ENCODE measurements at regions not wholly inside any gene's neighbourhood (a gene's known extent, or its start where the extent isn't known, plus 50 kb on each side); places are given as distances from the start of the nearest gene placed in this dataset.
"Not testable (repeated sequence)": the region's sequence is repeated elsewhere in the genome, so short reads cannot be mapped to it uniquely, and the experiment has no call there.

DNA sequence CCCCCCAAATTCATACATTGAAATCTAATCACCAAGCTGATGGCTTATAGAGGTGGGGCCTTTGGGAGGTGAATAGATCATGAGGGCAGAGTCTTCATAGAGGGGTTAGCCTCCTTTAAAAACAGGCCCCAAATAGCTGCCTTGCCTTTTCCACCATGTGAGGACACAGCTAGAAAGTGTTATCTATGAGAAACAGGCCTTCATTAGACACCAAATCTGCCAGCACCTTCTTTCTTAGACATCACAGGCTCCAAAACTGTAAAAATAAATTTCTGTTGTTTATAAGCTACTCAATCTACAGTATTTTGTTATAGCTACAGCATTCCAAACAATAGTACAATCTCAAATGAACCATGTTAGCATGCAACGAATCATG, 459.3 kb upstream of the GCFC2 start:
- no peak for DNase-seq (ENCODE audit: low spot score)

DNA sequence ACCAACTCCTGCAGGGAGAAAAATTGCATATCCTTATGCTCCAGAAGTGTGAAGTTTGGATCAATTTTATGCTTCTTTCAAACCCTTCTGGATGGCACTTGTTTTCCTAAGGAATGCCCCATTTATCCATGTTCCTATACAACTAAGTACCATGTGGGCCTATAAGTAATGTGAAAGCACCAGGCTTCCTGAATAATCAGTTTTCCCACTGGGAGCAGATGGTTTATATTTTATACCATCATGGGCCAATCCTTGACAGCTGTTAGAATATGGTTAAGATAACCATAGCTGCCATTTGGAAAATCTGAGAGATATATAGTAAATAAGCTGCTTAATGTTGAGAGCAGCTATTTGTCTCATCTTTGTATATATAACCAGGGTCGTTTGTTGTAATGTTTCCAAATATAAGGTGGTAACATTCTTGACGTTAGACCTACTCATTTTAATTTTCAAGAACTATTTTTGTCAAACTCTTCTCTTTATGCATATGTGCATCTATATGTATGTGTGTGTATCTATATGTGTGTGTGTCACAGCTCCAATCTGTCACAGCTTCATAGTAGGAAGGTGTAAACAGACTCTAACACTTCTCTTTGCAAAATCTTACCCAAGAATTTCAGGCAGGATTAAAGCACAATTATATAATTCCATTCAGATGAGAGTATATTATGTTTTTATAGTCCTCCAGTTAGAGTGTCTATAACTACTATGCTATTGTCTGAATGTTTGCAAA, 458.7 kb upstream of the GCFC2 start:
- DNase-seq (ENCODE audit: low spot score) = no peak

DNA sequence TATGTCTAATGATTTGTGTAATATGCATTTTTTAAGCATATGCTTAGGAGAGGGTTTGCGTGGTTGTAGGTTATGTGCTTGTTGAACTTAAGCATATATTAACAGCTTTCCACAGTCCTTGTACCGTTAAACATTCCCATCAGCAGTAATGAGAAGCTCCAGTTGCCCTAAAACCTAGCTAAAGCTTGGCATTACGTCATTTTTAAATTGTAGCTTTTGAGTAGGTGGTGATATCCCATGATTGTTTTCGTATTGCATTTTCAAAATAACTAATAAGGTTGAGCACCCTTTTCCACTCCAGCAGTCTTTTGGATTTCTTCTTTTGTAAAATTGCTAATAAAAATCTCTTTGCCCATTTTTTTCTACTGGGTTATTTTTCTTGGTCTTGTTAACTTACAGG, 453.1 kb upstream of the GCFC2 start:
- no peak for DNase-seq (ENCODE audit: low spot score)

DNA sequence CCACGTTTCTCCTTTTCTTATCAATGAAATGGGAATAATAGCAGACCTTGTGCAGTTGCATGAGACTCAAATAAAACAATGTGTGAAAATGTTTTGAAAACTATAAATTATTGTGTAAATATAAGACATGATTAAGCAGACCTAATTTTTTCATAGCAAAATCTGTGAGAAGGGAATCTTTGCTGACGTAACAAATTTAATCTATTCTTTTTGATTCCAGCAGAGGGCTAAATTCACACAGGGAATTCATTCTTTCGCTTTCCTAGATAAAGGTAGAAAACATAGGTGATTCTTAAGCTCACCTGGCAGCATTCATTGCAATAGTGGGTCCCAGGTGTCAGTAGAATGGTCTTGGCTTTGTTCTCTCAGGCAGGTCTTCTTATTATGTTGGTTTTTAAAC, 450.0 kb upstream of the GCFC2 start:
- DNase-seq (ENCODE audit: low spot score) = no peak

DNA sequence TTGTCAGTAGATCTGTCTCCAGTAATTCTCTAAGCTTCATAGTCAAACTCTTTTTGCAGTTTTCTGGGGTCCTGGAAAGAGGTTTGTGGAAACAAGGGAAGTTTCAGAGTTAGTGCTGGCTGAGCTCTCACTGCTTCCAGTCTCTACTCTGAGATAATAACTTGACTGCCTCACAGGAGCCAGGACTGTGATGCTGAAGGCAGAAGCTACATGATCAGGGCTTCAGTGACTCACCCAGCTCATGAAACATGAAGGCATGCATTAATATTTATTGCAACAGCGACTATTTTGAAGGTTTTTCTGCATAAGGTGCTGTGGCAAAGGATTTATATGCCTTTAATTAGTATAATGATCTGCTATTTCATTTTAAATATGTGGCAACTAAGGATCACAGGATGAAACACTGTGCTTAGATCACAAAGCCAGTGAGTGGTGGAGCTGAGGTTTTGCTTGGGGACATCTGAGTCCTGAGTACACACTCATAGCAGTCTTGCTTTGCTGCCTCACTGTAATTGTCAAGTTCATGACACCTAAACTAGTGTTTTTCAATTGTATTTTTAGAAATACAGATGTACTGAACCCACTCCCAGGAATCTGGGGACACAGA, 448.4 kb upstream of the GCFC2 start:
- peak; percentile 6 for DNase-seq (ENCODE audit: low spot score)

DNA sequence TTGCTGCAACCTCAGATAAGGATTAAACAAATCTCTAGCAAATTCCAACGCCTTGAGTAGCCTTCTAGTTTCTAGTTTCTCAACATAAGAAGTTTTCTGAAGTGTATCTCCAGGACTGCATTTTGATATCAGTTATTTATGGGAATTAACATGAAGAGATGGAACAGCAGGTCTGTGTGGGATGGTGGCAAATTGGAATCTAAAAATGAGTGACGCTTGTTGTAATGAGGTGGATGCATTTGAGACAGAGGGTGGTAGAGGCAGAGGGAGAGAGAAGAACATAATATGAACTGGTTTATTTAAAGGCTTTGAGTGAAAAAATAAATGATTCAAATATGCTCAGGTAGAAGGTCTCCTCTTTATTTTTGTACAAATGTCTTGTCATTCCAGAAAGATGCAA, 446.8 kb upstream of the GCFC2 start:
- DNase-seq (ENCODE audit: low spot score) = peak; percentile 70

DNA sequence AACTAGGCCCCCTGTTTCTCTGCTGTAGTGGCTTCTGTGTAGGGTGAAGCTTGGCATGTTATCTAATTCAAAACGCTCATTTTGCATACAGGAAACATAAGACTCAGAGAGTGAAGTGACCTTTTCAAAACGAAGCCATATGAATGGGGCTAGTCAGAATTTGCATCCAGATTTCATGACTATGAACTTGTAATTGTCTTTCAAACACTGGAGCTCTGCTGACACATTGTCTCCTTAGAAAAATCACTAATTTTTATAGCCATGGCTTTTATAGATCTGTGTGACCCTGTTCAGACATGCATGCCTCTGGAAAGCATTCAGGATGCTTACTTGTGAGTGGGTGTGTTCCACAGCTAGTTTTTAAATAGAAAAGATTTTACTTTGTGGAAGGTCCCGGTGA, 444.3 kb upstream of the GCFC2 start:
- no peak for DNase-seq (ENCODE audit: low spot score)

DNA sequence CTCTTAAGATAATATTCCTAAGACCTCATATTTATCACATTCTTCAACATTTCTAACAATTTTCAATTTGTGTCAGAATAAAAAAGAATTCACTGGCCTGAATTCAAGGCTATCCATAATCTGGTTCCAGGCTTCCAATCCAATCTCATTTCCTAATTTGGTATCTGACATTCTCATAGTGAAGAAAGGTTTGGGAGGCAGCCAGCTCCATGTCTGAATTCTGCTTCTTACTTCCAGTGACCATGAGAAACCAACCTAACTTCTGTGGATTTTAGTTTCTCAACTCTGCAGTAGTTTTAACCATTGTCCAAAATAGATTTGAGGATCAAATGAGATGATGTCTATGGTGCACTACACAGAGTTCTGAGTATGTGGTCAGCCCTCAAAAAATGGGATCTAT, 439.1 kb upstream of the GCFC2 start:
- no peak for DNase-seq (ENCODE audit: low spot score)

DNA sequence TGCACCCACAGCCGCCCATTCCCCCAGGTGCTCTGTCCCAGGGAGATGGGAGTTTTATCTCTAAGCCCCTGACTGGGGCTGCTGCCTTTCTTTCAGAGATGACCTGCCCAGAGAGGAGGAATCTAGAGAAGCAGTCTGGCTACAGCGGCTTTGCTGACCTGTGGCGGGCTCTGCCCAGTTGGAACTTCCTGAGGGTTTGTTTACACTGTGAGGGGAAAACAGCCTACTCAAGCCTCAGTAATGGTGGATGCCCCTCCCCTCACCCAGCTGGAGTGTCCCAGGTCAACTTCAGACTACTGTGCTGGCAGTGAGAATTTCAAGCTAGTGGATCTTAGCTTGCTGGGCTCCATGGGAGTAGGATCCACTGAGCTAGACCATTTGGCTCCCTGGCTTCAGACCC, 428.6 kb upstream of the GCFC2 start:
- not testable (repeated sequence) for DNase-seq (ENCODE audit: low spot score)

DNA sequence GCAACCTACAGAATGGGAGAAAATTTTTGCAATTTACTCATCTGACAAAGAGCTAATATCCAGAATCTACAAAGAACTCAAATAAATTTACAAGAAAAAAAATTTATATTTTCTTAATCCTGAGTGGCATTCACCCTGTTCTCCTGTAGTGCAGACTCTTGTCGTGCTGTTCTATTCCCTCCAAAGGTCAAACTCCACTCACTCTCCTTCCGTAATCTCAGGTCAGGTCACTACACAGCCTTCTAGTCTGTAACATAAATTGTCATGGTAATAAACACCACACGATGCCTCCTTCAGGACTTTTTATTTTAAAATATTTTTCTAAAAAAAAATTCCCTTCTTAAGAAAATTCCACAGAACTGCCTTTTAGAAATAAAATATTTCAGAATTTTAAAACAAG, 417.9 kb upstream of the GCFC2 start:
- no peak for DNase-seq (ENCODE audit: low spot score)

DNA sequence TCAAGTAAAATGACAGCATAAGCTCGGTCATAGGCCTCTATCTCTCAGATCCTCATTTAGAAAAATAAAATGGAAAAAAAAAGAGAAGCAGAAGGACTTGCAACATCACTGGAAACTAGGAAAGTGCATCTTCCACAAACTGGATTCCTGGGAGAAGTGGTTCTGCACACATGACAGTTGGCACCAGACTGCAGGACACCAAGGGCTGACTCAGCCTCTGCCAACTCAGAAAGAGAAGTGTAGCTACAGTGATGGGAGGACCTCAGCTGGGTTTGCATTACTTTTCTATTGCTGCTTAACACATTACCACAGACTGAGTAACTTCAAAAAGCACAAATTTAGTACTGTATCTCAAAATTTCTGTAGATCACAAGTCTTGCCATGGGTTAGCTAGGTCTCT, 409.5 kb upstream of the GCFC2 start:
- peak; percentile 33 for DNase-seq (ENCODE audit: low spot score)

DNA sequence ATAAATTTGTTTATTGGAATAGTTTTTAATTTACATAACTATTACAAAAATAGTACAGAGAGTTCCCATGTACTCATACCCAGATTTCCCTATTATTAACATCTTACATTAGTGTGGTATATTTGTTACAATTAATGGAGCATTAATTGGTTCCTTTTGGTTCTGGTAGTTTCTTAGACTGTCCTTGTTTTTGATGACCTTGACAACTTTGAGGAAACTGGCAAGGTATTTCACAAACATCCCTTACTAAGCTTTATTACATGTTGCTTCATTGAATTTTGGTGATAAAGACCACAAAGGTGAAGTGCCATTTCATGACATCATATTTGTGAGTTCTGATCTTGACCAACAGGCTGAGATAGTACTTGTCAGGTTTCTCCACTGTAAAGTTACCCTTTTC, 379.0 kb upstream of the GCFC2 start:
- DNase-seq (ENCODE audit: low spot score) = no peak

DNA sequence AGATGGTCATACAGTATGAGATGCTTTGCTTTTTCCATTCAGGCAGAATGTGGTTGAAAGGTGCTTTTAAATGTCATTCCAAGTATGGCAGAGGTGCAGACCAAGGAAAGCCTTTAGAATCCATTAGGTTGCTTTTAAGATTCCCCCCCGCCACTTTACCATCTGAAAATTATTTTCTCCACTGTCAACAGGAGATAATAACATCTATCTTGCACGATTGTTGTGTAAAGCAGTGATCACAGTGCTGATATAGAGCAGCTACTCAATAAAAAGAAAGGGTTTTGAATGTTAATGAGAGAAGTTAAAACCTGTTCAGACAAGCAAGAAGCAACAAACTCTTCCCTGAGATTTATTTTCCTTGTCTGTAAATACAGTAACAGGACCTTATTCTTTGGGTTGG, 372.5 kb upstream of the GCFC2 start:
- DNase-seq (ENCODE audit: low spot score) = no peak

DNA sequence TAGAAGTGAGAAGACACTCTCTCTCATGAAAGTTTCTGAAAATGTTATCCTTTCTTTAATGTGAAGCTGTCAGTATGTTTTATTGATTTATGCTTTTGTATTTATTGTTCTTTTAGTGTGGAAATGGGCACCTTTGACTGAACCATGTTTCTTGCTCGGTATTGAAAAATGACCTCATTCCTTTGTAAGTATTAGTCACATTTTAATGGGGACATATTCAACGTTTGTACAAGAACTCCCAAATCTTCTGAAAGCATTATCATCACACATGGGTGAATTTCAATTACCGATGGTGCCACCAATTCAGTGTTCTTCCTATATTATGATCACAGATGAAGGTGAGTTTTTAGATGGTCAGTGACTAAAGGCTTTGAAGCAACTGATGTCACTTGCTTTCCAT, 371.8 kb upstream of the GCFC2 start:
- no peak for DNase-seq (ENCODE audit: low spot score)

DNA sequence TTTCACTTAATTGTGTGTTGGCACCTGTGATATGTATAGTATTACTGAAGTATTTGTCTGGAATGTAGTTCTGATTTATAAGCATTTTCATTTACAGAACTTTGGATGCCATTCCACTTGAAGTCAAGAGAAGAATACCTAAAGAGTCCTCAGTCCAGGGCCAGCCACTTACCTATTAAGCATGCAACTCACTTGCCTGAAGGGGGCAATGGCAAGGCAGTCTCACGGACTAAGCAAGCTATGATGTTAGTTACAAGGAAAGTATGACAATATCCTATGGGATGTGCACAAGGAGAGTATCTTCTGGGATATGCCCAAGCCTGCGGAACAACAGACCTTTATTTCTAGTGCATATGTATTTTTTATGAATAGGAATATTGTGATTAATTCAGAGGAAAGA, 369.4 kb upstream of the GCFC2 start:
- DNase-seq (ENCODE audit: low spot score) = no peak

DNA sequence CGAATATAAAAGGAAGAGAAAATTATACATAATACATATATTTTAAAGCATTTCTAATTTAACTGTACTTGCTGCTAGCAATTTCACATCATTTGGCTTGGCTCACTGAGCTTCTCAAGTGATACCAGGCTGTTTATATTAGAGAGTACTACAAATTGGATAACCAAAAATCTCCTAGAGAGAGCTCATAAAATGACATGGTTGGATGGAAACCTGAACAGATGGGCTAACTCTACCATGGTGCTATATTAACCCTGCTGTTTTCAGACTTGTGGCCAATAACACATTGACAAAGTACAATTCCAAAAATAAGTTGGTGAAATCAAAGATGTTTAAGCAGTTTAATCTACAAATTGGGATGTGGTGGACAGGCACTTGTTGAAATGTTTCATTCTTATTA, 364.4 kb upstream of the GCFC2 start:
- peak; percentile 21 for DNase-seq (ENCODE audit: low spot score)

DNA sequence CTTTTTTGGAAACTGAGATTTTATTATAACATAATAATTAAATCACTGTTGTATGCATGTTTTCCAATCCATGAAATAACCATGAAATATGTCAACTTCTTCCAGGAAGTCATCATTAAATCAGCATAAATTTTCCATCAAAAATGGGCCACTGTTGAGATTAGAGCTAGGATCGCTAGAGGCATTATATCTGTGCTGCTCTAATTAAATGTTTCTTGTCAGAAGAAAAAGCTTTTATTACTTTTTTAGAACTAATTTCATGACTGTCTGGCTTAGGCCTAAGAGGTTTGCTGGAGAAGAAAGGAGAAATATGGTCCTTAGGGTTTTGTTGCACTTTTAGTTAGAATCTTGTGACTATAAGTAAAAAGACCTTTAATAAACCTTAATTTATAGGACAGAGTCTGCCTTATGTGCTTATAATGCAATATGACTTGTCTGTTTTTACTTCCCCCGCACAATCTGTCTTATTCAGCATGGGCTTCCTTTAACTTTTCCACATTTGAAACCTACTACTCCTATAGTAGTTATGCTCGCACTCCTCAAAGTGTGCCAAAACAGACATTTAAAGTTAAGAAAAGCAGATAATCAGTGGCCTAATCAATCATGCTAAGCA, 363.4 kb upstream of the GCFC2 start:
- no peak for DNase-seq (ENCODE audit: low spot score)

DNA sequence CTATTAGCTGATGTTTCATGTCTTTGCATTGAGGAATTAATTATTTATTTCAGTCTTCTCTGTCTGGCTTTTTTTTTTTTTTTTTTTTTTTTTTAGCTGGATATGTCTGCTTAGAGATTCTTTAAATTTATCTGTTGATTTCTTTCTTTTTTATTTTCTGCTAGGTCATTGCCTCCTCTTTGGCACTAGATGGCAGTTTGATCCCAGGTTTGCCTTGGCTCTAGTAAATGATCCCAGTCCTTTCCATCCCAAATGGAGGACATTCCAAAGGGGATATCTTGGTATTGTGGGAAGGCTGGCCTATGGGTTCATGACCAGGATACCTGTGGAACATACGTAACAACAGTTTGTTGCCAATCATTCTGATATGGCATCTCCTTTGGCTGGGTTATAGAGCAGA, 339.5 kb upstream of the GCFC2 start:
- DNase-seq (ENCODE audit: low spot score) = no peak

DNA sequence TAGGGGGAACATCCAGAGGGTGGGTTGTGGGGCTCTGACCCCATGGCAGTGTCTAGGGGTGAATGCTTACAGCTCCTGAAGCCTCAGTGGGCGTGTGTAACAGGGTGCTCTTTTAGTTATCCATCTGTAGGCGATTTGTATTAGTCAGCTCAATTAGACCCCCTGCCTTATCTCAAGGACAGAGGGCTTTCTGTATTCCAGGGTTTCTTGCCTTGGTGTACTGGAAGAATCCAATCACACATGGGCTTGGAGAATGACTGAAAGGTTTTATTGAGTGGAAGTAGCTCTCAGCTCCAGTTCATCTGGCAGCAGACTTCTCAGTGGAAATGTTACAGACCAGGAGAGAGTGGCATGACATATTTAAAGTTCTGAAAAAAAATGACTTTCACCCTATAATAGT, 334.0 kb upstream of the GCFC2 start:
- DNase-seq (ENCODE audit: low spot score) = no peak

DNA sequence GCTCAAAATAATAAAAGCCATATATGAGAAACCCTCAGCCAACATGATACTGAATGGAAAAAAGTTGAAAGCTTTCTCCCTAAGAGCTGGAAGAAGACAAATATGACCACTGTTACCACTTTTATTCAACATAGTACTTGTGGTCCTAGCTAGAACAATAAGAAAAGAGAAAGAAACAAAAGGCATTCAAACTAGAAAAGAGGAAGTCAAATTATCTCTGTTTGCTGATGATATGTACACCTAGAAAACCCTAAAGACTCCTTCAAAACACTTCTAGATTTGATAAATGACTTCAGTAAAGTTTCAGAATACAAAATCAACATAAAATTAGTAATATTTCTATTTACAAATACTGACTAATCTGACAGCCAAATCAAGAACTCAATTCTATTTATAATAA, 328.8 kb upstream of the GCFC2 start:
- no peak for DNase-seq (ENCODE audit: low spot score)

DNA sequence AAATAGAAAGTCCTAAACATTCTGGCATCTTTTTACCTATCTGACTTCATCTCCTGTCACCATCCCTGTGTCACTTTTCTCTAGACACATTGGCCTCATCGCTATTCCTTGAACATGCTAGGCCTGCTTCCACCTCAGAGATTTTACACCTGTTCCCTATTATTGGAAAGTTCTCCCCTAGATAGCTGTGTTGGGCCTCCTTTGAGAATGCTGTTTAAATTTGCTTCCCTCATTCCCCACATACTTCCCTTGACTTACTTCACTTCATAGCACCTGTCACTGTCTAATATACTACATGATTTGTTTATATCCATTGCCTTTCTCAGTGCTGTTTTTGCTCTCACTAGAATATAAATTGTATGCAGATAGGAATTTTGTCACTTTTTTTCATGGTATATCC, 317.0 kb upstream of the GCFC2 start:
- DNase-seq (ENCODE audit: low spot score) = no peak

DNA sequence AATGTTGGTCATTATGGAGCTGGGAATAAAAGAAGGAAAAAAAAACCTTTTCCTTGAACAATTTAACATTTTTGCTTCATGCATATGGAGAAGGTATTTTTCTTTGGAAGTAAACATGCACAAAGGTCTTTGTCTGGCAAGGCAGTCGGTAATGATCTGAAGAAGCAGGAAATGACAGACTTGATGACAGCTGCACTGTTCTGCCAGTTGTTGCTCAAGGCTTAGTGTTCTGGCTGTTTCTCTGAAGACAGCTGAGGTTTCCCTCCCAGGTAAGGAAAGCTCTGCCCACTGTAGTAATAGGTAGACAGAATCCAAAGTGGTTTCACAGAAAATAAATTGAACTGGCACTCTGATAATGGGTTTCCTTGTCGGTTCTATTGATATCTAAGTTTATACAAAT, 308.4 kb upstream of the GCFC2 start:
- DNase-seq (ENCODE audit: low spot score) = no peak

DNA sequence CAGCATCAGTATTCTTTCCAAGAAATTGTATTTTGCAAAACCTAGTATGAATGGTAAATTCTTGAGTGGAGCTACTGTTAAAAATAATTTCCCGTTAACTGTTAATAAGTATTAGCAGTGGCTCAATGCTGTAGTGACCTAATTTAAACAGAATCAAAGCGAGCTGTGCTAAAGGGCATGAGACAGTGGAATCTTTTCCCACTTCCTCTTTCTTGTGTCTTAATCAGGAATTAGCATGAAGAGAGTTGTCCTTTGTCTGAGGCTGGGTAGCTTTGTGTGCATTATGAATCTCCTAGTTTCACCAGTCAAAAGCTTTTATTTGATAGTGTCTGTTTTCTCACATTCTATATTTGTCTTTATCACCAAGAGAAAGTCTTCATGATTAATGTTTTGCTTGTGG, 298.8 kb upstream of the GCFC2 start:
- no peak for DNase-seq (ENCODE audit: low spot score)
